ENCODE measurements at regions not wholly inside any gene's neighbourhood (a gene's known extent, or its start where the extent isn't known, plus 50 kb on each side); places are given as distances from the start of the nearest gene placed in this dataset.

GRCh38 chr6:156313037-156313436 lies 464.1 kb upstream of the ARID1B start:
- Histone ChIP-seq H3K4me3 (replicated peaks in 1 of 2; ENCODE audit: low read depth in 1 of 2, low read length in 2 of 2) (no peak overlapping the region), H3K4me2 (ENCODE audit: low read length) (no peak overlapping the region), H4K20me1 (ENCODE audit: insufficient read depth) (no peaks in the 10 kb centered on the region), H3K27ac (ENCODE audit: low read depth, low read length) (no peak overlapping the region), H3K9me2 (ENCODE audit: insufficient read depth) (no peaks in the 10 kb centered on the region), H3K27me3 (ENCODE audit: insufficient read depth, low read length) (no peaks in the 10 kb centered on the region), H3K9ac (ENCODE audit: low read length) (no peak overlapping the region), H3K4me1 (ENCODE audit: control insufficient read depth in 1 of 2, insufficient read depth in 2 of 2, low read length in 2 of 2) (no peaks in the 10 kb centered on the region), H2AFZ (ENCODE audit: low read depth, low read length, poor library complexity, severe bottlenecking) (no peak overlapping the region), H3K36me3 (ENCODE audit: control insufficient read depth in 1 of 2, insufficient read depth in 2 of 2, low read length in 2 of 2) (no peaks in the 10 kb centered on the region), H3K79me2 (ENCODE audit: insufficient read depth, low read length) (no peaks in the 10 kb centered on the region), H3K9me3 (ENCODE audit: control insufficient read depth in 1 of 2, insufficient read depth in 1 of 2, low read depth in 1 of 2, low read length in 2 of 2) (no peaks in the 10 kb centered on the region)
- TF ChIP-seq MAX (IDR thresholded peaks at IDR 0.05) (no peak), SP1 (IDR thresholded peaks at IDR 0.05; ENCODE audit: low read depth) (no peak), REST (IDR thresholded peaks at IDR 0.05; ENCODE audit: low read depth) (no peak), POLR2A (IDR thresholded peaks at IDR 0.05; ENCODE audit: borderline replicate concordance, extremely low read depth, insufficient read depth, insufficient read length) (no peak), ZFX (IDR thresholded peaks at IDR 0.05) (no peak), SIN3A (IDR thresholded peaks at IDR 0.05; ENCODE audit: low read depth) (no peak), SRF (IDR thresholded peaks at IDR 0.05; ENCODE audit: low read depth) (no peak), CEBPB (IDR thresholded peaks at IDR 0.05; ENCODE audit: low read depth) (no peak)
- ChIA-PET RAD21 (ENCODE audit: low non-redundant PET in 1 of 2, low total read pairs in 2 of 2, uncharacterized antibody in 2 of 2, unreplicated experiment in 2 of 2) (no interaction called here), POLR2A (no interaction called here), CTCF (no interaction called here)
- ATAC-seq: no peak
- DNase-seq (ENCODE audit: low read depth, low spot score): no peak
- intact Hi-C loops (cut with micrococcal nuclease): no loop called here
- no TSS peak for BruUV-seq (replicated peaks)

- Histone ChIP-seq H4K20me1 (ENCODE audit: insufficient read depth) (no peaks in the 10 kb centered on the region), H3K79me2 (ENCODE audit: insufficient read depth, low read length) (no peaks in the 10 kb centered on the region), H3K27me3 (ENCODE audit: insufficient read depth, low read length) (no peaks in the 10 kb centered on the region), H3K9me2 (ENCODE audit: insufficient read depth) (no peaks in the 10 kb centered on the region), H3K4me3 (replicated peaks in 1 of 2; ENCODE audit: low read depth in 1 of 2, low read length in 2 of 2) (no peak overlapping the region), H3K4me2 (ENCODE audit: low read length) (no peak overlapping the region), H3K9ac (ENCODE audit: low read length) (no peak overlapping the region), H2AFZ (ENCODE audit: low read depth, low read length, poor library complexity, severe bottlenecking) (no peak overlapping the region), H3K27ac (ENCODE audit: low read depth, low read length) (no peak overlapping the region), H3K4me1 (ENCODE audit: control insufficient read depth in 1 of 2, insufficient read depth in 2 of 2, low read length in 2 of 2) (no peaks in the 10 kb centered on the region), H3K36me3 (ENCODE audit: control insufficient read depth in 1 of 2, insufficient read depth in 2 of 2, low read length in 2 of 2) (no peaks in the 10 kb centered on the region), H3K9me3 (ENCODE audit: control insufficient read depth in 1 of 2, insufficient read depth in 1 of 2, low read depth in 1 of 2, low read length in 2 of 2) (no peaks in the 10 kb centered on the region)
- CTCF ChIA-PET: no interaction called here
- TF ChIP-seq YY1 (IDR thresholded peaks at IDR 0.05; ENCODE audit: extremely low read depth, insufficient replicate concordance, low read depth, low read length) (no peak), SRF (IDR thresholded peaks at IDR 0.05; ENCODE audit: low read depth) (no peak), EZH2 (IDR thresholded peaks at IDR 0.05) (no peak), SIN3A (IDR thresholded peaks at IDR 0.05; ENCODE audit: low read depth) (no peak), REST (IDR thresholded peaks at IDR 0.05; ENCODE audit: low read depth) (no peak), JUND (IDR thresholded peaks at IDR 0.05) (no peak), ZFX (IDR thresholded peaks at IDR 0.05) (no peak), ELF1 (IDR thresholded peaks at IDR 0.05; ENCODE audit: borderline replicate concordance, low read depth) (no peak), POLR2AphosphoS5 (IDR thresholded peaks at IDR 0.05; ENCODE audit: low read depth, low read length) (no peak), TCF7L2 (IDR thresholded peaks at IDR 0.05; ENCODE audit: borderline replicate concordance, extremely low read depth, insufficient read depth, insufficient read length) (no peak), EZH2phosphoT487 (IDR thresholded peaks at IDR 0.05; ENCODE audit: borderline replicate concordance) (no peak), FOSL1 (IDR thresholded peaks at IDR 0.05; ENCODE audit: low read depth) (no peak)
- POLR2A ChIA-PET: no interaction called here
- BruUV-seq (replicated peaks): no TSS peak
- ATAC-seq (no peak), DNase-seq (ENCODE audit: low read depth, low spot score) (no peak)
- intact Hi-C loops (cut with micrococcal nuclease): no loop called here
- RAD21 ChIA-PET (ENCODE audit: low non-redundant PET in 1 of 2, low total read pairs in 2 of 2, uncharacterized antibody in 2 of 2, unreplicated experiment in 2 of 2): no interaction called here
Measured at GRCh38 chr6:156311291-156311690, 465.9 kb upstream of the ARID1B start.
